GM21526 (cell line): ENCODE measurements at regions not wholly inside any gene's neighbourhood (a gene's known extent, or its start where the extent isn't known, plus 50 kb on each side); places are given as distances from the start of the nearest gene placed in this dataset.

Experiments
- ATAC-seq: cut with Tn5 transposase; IDR thresholded peaks from one replicate; pipeline ENCODE4 v1.9.1; 2021; ENCODE audit warnings: moderate library complexity; ENCODE audit not compliant: unreplicated experiment, low FRiP score

DNA sequence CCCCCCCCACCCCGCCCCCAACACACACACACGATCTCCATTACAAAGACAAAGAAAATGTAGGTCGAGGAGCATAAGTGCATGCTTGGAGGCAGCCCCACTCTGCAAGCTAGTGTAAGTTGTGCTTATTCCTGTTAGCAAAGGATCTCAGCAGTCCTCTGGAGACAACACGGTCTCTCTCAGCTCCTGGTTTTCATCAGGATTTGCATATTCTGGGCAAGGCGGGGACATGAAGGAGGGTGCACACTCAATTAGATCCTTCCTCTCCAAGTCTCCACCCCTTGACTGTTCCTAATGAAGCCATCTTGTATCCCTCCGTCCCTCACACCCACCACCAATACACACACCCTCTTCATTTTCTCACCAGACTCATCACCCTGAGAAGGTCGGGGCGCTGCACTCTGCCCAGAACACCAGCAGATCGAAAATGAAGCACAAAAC, 63.8 kb downstream of the MRPL46 start:
- no peak for ATAC-seq

- ATAC-seq: no peak
Observed at GRCh38 chr15:88401996-88402656, 65.1 kb downstream of the MRPL46 start.

GRCh38 chr15:88401251-88401995, 65.8 kb downstream of the MRPL46 start:
- ATAC-seq: no peak

- no peak for ATAC-seq
Observed at GRCh38 chr15:88400591-88401250, 66.5 kb downstream of the MRPL46 start.

DNA sequence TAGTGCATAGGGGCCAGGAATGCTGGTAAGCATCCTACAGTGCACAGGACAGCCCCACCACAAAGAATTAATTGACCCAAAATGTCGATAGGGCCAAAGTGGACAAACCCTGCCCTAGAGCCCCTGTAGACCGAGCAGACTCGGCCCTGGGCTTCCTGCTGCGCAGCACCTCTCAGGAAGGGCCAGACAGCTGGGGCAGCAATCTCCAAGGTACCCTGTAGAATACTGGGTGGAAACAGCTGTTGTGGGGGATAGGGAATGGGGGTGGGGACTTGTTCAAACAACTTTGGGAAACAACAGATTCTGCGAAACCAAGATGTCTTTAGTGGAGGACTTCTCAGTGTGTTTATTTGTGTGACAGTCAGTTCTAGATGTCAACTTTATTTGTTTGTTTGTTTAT, 67.1 kb downstream of the MRPL46 start:
- no peak for ATAC-seq

DNA sequence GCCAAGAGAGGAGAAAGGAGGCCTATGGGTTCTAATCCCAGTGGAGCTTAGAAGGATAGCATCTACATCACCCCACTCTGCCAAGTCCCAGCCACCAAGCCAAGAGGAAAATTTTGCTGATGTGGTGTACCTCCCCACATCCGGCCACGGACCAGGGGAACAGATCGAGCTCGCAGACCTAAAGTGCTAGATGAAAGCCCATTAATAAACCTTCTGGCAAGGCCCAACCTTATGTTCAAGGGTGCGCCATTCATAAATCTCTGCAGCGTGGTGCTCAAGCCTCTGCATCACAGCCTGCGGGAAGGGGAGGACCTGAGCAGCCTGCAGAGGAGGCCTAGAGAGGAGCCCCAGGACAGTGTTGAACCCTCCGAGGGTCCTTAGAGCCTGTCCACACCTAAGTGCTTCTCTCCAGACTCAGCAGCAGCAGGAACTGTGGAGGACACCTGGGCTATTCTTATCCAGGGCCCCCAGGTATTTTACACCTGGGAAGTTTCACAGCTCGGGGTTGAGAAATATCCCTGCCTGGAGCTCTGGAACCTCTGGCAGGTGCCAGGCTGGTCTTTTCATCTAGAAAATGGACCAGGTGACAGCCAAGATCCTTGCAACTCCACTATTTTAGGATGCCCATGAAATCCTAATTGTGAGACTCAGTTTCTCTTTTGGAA, 68.0 kb downstream of the MRPL46 start:
- no peak for ATAC-seq

DNA sequence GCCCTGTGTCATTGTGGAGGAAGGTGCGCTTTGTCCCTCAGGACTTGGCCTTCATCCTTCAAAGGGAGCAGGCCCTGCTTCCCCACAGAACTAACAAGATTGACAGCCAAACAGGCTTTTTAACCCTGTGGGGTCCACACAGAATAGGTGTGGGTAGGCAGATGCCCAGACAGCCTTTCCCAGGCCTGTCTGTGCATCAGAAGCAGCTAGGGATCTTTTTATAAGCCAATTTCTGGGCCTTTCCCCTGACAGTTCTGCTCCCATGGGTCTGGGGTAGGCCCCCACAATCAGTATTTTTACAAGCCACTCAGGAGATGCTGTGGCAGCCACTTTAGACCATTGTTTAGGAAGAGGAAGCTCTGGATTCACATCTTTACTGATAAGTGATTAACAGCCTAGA, 69.2 kb downstream of the MRPL46 start:
- ATAC-seq: no peak

DNA sequence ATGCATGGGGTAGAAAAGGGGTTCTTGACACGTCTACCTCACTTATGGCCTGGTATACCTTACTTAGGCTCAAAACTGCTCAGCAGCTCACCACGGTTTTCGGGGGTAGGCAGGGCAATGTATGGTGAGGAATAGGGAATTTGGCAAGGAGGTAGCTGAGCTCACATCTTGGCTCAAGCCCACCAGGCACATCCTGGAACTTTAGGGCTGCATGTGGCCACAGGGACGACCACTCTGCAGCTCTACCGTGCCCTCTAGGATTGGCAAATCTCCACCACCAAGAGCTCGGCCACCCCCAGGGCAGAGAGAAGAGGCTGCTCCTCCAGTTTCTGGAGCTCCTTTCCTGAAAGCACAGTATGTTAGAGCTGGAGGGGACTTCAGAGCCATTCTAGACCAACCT, 69.7 kb downstream of the MRPL46 start:
- ATAC-seq: no peak

DNA sequence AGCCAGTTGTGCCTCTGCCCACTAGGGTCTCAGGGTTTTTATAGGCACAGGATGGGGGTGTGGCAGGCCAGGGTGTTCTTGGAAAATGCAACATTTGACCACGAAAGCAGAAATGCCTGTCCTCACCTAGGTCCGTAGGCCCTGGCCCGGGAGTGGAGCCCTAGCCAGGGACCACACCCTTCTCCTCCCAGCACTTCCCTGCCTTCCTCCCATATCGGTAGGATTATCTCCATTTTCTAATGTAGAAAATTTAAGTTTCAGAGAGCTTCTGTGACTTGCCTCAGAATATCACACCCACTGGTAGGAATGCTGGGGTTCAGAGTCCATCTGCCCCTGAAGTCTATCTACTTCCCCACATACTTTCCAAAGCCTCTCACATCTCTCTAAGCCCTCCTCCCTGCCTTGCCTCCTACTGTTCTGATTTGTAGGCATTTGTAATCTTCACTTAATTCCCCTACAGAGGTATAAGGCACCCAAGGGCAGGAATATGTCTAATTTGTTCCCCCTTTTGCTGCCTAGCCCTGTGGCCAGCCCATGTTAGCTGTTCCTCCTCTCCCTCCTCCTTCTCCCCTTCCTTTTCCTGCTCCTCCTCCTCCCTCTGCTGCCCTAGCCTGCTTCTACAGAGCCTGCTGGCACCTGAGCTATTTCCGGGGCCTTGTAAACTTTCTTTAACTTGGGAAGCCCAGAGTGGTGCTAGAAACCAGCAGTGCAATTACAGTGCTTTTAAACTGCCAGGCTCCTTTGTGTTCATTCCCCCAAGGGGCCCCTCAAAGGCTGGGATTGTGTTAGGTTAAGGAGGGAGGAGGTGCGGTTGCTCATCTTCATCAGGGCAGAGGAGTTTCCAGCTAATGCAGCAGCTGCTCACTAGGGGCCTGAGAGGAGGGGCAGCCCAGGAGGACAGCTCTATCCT, 71.1 kb downstream of the MRPL46 start:
- ATAC-seq: no peak

DNA sequence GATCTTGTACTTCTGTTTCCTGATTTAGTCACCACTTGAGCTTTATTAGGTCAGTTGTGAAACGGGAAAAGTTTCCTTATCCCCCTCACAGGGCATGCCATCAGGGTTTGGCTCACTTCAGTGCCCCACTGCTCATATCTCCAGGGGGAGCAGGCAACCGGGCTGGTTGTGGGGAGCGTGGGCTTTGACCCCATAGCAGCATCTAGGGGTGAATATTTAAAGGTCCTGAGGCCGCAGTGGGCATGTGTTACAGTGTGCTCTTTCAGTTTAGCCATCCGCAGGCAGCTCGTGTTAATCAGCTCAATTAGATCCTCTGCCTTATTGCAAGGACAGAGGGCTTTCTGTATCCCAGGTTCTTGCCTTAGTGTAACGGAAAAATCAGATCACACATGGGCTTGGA, 71.9 kb downstream of the MRPL46 start:
- ATAC-seq: no peak

GRCh38 chr15:88394553-88395145, 72.5 kb downstream of the MRPL46 start:
- ATAC-seq: no peak

DNA sequence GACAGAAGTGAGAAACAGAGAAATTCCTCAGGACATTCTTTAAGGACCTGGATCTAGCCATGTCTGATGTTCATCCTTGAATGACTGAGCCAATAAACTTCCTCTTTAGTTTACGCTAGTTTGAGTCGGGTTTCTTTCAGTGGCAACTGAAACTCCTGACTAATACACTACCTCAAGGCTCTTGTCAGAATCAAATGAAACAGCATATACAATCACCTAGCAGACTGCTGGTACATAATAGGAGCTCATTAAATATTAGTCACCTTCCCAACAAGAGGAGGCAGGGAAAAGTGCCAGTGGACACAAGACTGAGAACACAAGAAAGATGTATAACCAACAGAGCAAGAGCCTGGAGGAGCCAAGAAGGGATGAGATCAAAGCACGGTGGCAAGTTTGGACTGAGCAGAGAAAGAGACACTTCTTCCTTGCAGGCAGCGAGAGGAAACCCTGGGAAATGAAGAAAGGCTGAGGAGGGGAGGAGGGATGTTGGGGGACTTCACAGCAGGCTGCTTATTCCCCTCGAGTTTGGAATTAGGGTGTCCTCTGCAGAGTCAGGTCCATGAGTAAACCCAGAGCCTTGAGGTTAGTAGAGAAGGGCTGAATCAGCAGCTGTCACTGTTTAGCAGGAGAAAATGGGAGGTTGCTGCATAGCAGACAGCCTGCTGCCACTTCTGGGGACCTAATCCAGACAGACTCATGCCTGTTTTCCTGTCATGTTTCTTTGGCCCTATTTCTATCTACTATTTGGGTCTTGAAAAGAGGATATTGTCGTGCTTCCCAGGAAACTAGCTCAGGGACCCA, 73.3 kb downstream of the MRPL46 start:
- ATAC-seq: no peak

DNA sequence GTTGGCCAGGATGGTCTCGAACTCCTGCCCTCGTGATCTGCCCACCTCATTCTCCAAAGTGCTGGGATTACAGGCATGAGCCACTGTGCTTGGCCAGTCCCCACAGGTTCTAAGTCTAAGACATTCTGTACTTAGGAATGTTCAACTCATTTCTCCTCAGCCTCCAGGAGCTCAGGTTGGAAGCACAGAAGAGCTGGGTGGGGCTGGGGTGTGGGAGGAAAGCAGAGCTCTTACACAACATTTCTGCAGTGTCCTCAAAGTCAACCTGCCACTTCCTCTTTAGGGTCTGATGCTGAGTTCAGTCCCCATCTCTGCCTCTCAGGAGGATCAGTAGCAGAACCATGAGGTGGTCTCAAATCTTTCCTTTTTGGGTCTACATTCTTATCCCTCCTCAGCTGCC, 75.5 kb downstream of the MRPL46 start:
- ATAC-seq: no peak

DNA sequence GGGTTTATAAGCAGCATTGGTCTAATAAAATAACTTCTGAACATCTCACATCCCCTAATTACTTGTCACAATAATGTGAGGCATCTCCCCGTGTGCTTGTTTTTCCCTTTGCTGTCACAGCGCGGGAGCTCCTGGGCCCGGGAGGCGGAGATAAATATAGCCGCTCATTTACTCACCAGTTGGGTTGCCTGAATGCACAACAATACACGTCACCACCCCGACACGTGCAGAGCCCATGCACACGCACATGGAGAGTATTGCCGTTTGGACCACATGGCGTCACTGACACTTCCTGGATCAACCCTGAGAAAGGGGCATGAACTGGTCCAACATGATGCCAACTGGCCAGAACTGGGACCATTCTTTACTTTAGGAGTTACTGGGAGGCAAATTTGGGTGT, 76.2 kb downstream of the MRPL46 start:
- ATAC-seq: no peak

DNA sequence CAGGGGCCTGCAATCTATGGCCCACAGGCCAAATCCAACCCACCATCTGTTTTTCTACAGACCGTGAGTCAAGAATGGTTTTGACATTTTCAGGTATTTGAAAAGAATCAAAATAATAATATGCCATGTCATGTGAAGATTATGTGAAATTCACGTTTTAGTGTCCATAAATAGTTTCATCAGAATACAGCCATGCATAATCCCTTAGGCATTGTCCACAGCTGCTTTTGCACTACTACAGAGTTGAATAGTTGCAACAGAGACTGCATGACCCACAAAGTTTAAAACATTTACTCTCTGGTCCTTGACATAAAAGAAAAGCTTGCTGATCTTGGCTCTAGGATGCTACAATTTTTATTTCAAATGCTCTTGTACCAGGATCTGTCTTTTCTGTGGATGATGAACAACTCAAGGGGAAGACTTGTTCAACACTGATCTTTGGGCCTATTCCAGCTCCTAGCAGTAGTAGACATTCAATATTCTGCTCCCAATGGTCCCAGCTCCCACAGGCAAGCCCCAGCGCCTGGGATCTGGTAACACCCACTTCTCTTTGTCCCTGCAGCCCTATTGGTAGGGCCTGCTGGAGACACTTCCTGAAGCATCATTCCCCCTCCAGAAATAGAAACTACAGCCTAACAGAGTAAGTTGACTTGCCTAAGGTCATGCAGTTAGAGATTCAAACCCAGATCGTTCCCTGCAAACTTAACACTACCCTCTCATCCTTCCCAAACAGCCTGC, 76.9 kb downstream of the MRPL46 start:
- no peak for ATAC-seq

DNA sequence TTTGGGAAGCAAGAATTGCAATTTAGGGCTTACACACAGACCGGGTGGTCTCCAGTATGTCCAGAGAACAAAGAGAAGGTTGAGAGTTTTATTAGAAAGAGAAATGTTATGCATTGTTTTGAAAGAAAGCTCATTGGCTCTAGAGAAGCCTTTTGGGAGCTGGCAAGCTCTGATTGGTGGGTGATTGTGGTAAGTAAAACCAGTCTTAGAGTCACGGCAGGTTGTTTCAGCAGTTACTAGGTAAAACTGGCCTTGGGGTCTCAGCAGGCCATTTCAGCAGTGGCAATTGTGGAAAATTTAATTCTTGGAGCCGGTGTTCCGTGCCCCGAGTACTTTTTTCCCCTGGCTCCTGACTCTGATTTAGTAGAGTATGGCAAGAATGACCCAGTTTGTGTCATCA, 78.1 kb downstream of the MRPL46 start:
- ATAC-seq: no peak

GRCh38 chr15:88388686-88389085, 78.5 kb downstream of the MRPL46 start:
- no peak for ATAC-seq

- ATAC-seq: no peak
Observed at GRCh38 chr15:88385078-88385700, 82.0 kb downstream of the MRPL46 start.
